ENCODE measurements at regions not wholly inside any gene's neighbourhood (a gene's known extent, or its start where the extent isn't known, plus 50 kb on each side); places are given as distances from the start of the nearest gene placed in this dataset.

DNA sequence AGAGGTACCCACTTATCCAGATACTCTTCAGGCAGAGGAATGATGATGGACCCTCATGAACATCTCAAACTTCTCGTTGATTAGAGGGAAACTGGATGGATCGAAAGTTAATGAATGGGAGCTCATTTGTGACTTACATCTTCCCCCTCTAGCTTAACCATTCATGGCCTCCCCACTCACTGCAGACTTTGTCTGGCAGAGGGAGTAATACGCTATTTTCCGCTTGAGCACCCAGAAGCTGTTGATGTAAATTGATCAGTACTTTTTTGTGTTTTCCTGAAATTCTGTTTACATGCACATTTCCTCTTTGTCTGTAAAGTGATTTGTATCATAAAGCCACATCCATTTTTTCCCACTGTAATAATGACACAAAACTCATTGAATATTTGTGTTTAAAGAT is 239.1 kb upstream of the RBFOX1 start:
- no peak for DNase-seq (ENCODE audit: low spot score)

DNA sequence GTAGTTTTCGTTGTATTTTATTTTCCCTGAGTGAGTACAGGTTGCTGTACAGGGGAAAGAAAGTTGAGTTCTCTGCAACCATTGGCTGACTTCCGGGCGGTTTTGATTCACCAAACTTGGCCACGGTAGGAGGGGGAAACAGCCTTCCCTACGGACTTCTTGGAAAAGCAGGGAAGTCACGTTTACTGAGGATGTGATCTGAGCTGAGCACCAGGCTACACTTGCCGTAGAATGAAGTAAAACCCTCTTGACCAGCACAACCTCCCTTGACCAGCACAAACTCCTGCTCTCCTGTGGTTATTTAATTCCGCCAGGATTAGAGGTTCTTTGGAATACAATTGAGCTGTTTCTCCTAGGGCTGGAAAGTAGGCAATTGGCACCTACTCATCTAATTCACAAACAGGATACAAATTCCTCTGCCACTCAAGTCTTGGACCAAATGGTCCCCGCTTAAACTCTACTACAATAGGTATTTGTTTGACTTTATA is 242.0 kb upstream of the RBFOX1 start:
- no peak for DNase-seq (ENCODE audit: low spot score)

- no peak for DNase-seq (ENCODE audit: low spot score)
Observed at GRCh38 chr16:7089751-7090150, 242.9 kb upstream of the RBFOX1 start.

- DNase-seq (ENCODE audit: low spot score) = no peak
Observed at GRCh38 chr16:7088711-7089110, 243.9 kb upstream of the RBFOX1 start.

- DNase-seq (ENCODE audit: low spot score) = no peak
Observed at GRCh38 chr16:7086822-7087616, 245.6 kb upstream of the RBFOX1 start.

- no peak for DNase-seq (ENCODE audit: low spot score)
Observed at GRCh38 chr16:7085776-7086175, 246.9 kb upstream of the RBFOX1 start.

DNA sequence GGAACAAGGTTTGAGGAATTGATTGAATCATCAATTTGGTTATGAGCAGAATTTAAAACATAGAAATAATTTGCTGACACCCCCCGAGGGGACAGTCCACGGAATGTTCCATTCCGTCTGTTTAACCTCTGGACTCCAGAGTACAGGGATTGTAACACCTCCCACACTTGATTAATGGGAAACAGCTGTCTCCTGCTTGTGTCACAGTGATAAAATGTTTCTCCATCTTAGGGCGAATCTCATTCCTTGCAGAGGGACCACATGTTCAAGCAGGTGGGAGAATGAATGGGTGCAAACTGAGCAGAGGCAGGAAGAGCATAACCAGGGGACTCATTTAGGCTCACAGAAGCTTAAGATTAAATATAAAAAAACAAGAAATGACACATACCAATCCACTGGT is 249.5 kb upstream of the RBFOX1 start:
- DNase-seq (ENCODE audit: low spot score) = no peak

DNA sequence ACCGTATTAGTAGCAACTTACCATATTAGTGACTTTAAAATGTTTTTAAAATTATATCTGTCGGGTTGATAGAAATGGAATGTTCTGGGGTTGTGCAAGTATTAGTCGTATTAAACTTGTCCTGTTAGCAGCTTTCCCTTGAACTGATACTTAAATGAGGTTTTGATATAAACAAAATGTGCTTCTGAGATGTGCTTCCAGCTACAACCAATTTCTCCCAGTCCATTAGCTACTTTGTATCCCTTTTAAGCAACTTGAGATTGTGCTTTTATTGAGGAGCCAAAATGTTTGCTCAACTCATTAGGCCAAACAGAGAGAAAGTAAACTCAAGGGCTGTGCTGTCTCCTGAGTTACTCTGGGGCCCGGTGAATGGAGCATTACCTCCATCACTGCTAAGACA is 255.0 kb upstream of the RBFOX1 start:
- no peak for DNase-seq (ENCODE audit: low spot score)

DNA sequence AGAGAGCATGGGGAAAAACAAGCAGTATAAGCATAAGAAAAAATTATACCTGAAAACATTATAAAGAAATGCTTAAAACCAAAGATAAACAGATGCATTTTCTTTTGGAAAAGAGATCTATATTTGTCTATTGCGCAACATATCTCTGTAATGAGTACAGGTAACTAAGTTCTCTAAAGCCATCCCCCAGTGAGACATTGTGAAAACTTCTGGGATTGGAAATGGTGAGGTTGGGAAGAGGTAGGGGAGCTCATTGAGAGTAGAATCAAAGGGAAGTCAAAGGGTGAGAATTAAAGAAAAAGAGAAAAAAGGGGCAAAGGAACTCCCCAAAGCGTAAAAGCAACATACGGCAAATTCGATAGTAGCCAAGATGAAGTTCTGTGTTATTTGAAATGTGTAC is 257.9 kb upstream of the RBFOX1 start:
- DNase-seq (ENCODE audit: low spot score) = no peak

GRCh38 chr16:7057458-7057857 is 275.2 kb upstream of the RBFOX1 start:
- DNase-seq (ENCODE audit: low spot score) = no peak

DNA sequence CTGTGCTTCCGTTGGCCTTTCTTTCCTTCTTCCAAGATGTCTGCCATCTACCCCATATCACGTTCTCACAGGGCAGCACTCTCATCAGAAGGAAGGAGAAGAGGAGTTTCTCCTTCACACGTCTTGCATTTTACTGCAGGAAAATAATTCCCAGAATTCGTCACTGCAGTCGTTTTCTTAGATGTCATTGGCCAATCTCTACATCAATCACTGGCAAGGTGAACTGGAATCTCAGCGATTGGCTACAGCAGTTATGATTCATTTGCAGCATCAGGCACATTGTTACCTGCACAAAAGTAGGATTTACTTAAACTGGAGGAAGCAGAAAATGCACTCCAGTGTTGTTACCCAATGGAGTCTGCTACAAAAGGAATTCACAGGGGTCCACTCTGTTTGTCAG is 277.2 kb upstream of the RBFOX1 start:
- DNase-seq (ENCODE audit: low spot score) = no peak

GRCh38 chr16:7051591-7052349 is 280.9 kb upstream of the RBFOX1 start:
- DNase-seq (ENCODE audit: low spot score) = no peak

GRCh38 chr16:7044331-7044730 is 288.3 kb upstream of the RBFOX1 start:
- no peak for DNase-seq (ENCODE audit: low spot score)

DNA sequence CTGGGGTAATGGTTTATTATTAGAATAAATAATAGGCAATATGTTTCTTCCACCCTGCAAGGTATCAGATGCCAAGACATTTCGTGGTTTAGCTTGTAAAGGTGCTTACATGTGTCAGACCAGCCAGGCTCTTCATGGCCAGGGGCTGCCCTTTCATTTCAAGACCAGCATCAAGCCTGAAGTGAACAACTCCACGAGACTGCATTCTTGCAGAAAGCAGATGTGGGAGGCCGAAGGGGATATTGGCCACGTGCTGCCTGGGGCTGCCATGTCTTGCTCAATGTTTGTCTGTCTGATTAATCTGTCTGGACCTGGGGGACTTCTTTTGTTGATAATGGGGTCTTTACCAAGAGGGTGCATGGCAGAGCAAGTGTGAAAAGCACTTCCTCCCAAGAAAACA is 294.2 kb upstream of the RBFOX1 start:
- DNase-seq (ENCODE audit: low spot score) = no peak

- no peak for DNase-seq (ENCODE audit: low spot score)
Observed at GRCh38 chr16:7037495-7037894, 295.1 kb upstream of the RBFOX1 start.

DNA sequence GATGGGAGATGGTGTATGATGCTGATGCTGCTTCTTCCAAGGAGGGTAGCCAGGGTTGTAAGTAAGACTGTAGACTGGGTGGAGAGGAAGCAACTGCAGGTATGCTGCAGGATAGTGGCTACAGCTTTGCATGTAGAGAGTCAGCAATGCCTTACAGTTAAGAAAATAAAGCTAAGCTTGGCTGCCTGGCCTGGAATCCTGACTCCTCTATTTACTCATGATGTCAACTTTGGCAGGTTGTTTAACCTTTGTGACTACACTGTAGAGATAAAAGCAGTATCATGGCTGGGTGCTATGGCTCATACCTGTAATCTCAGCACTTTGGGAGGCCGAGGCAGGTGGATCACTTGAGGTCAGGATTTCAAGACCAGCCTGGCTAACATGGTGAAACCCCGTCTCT is 301.6 kb upstream of the RBFOX1 start:
- DNase-seq (ENCODE audit: low spot score) = no peak

DNA sequence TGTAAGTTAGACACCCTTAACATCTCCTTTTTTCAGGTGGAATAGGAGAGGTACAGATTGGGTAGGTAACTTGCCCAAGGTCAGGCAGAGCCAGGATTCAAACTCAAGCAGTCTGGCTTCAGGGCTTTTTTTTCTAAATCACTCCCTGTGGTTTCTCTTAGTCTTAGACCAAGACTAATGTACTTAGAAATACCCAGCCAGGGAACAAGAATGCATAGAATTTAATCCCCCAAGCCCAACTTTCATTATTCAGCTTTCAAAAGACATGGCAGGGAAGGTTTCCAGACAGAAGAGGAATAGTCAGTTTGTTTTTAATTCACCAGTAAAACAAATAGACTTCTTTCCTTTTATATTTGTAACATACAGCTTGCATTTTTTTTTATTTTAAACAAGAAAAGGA is 305.2 kb upstream of the RBFOX1 start:
- no peak for DNase-seq (ENCODE audit: low spot score)

- no peak for DNase-seq (ENCODE audit: low spot score)
Observed at GRCh38 chr16:7026639-7027038, 306.0 kb upstream of the RBFOX1 start.

GRCh38 chr16:7025616-7026190 is 306.9 kb upstream of the RBFOX1 start:
- no peak for DNase-seq (ENCODE audit: low spot score)

DNA sequence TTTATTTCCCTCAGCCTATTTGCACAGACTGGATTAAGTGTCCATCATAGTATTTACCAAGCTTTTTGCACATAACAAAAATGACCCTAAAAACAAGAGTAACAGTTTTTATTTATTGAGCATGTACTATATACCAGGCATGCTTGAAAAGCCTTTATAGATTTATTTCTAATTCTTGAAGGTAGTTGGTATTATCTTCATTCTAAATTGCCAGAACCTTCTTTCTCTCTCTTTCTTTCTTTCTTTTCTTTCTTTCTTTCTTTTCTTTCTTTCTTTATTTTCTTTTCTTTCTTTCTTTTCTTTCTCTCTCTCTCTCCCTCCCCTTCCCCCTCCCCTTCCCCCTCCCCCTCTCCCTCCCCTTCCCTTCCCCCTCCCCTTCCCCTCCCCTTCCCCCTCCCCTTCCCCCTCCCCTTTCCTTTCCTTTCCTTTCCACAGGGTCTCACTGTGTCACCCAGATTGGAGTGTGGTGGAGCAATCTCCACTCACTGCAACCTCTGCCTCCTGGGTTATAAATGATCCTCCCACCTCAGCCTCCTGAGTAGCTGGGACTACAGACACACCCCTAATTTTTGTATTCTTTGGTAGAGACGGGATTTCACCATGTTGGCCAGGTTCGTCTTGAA is 310.9 kb upstream of the RBFOX1 start:
- no peak for DNase-seq (ENCODE audit: low spot score)

GRCh38 chr16:7017006-7017662 is 315.5 kb upstream of the RBFOX1 start:
- no peak for DNase-seq (ENCODE audit: low spot score)

DNA sequence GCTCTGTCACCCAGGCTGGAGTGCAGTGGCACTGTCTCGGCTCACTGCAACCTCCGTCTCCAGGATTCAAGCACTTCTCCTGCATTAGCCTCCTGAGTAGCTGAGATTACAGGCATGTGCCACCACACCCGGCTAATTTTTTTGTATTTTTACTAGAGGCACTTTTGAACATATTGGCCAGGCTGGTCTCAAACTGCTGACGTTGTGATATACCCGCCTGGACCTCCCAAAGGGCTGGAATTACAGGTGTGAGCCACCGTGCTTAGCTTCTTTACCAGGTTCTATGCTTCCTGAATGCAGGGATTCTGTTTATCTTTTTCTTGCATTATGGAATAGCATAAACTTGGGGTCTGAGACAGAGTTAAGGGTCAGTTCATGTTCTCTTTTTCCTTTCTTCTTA is 317.9 kb upstream of the RBFOX1 start:
- DNase-seq (ENCODE audit: low spot score) = no peak

Measured in CD4-positive, alpha-beta T cell treated with Interleukin-15 for 4 hours (primary cell).